GM12878 (cell line): ENCODE measurements at regions not wholly inside any gene's neighbourhood (a gene's known extent, or its start where the extent isn't known, plus 50 kb on each side); places are given as distances from the start of the nearest gene placed in this dataset.

Source experiments
- ATAC-seq: fragments of 200-7000 bp; cut with Tn5 transposase; 3 replicates; pipeline ENCODE4 v1.9.1; 2020; ENCODE audit warnings: mild to moderate bottlenecking, moderate library complexity
- BruUV-seq: library from RNA; stranded (reverse); fragments of 400-500 nt; replicated peaks from 2 replicates; lab custom pipeline; 2021; lab: Mats Ljungman, UMichigan
- CTCF ChIA-PET: fragments of 300-600 bp; sonication (Branson Sonifier 250); formaldehyde crosslinking; extraction: SDS; loops from one replicate; lab custom pipeline; 2021; ENCODE audit warnings: inconsistent platforms; lab: Yijun Ruan, JAX
- POLR2A ChIA-PET: fragments of 350-600 bp; formaldehyde crosslinking; extraction: SDS; loops from one replicate; lab custom pipeline; 2021; ENCODE audit warnings: inconsistent platforms; lab: Charles Lee
- RAD21 ChIA-PET: fragments of 300-600 bp; sonication (Branson Sonifier 250); formaldehyde crosslinking; loops from one replicate; lab custom pipeline; 2023; ENCODE audit warnings: antibody characterized with exemption; ENCODE audit not compliant: unreplicated experiment; lab: Charles Lee
- SMC1A ChIA-PET: fragments of 300-600 bp; sonication (Branson Sonifier 250); formaldehyde crosslinking; loops from one replicate; lab custom pipeline; 2023; ENCODE audit not compliant: unreplicated experiment, uncharacterized antibody; lab: Charles Lee
- DNase-seq: peaks from one replicate; pipeline ENCODE4 v3.0.0-alpha.2; 2011; ENCODE audit warnings: low read depth, low spot score
- FAIRE-seq: peaks from 3 replicates; lab custom pipeline; 2011; peaks lifted over from hg19 to GRCh38; lab: Jason Lieb, UNC
- H2AFZ ChIP-seq: 2 replicates; pipeline ENCODE4 v1.6.0; 2011; ENCODE audit warnings: low read depth, low read length, control low read depth; ENCODE audit not compliant: control insufficient read depth
- H3K27ac ChIP-seq: 2 replicates; pipeline ENCODE4 v1.5.1; 2011; ENCODE audit warnings: control low read depth; ENCODE audit not compliant: control insufficient read depth, insufficient read depth
- H3K27me3 ChIP-seq, 2 experiments: replicated peaks in 1 of 2; 2 replicates each; pipeline versions ENCODE4 v1.6.0 to v1.6.1; 2011; ENCODE audit warnings: low read length in 1 of 2; ENCODE audit not compliant: control insufficient read depth in 2 of 2, insufficient read depth in 2 of 2
- H3K36me3 ChIP-seq, 2 experiments: 2 replicates each; pipeline ENCODE4 v1.5.1; 2011; ENCODE audit warnings: low read length in 1 of 2; ENCODE audit not compliant: control insufficient read depth in 2 of 2, insufficient read depth in 2 of 2
- H3K4me1 ChIP-seq: 2 replicates; pipeline ENCODE4 v1.6.1; 2011; ENCODE audit warnings: mild to moderate bottlenecking, low read length, moderate library complexity, mixed read lengths; ENCODE audit not compliant: control insufficient read depth, insufficient read depth
- H3K4me2 ChIP-seq: 2 replicates; pipeline ENCODE4 v1.6.0; 2011; ENCODE audit warnings: control low read depth; ENCODE audit not compliant: control insufficient read depth, insufficient read depth
- H3K4me3 ChIP-seq: fragments of 200-600 bp; sonication (generic); 2 replicates; pipeline ENCODE4 v1.5.1; 2016
- H3K79me2 ChIP-seq: 2 replicates; pipeline ENCODE4 v1.6.0; 2011; ENCODE audit warnings: low read length; ENCODE audit not compliant: control insufficient read depth, insufficient read depth
- H3K9ac ChIP-seq: 2 replicates; pipeline ENCODE4 v1.8.0; 2011; ENCODE audit warnings: low read length, control low read depth, mixed read lengths; ENCODE audit not compliant: control insufficient read depth, insufficient read depth
- H3K9me3 ChIP-seq: replicated peaks from 3 replicates; pipeline ENCODE4 v1.5.1; 2011; ENCODE audit warnings: mild to moderate bottlenecking, low read length; ENCODE audit not compliant: control insufficient read depth, insufficient read depth
- H4K20me1 ChIP-seq: 2 replicates; pipeline ENCODE4 v1.6.0; 2011; ENCODE audit not compliant: control insufficient read depth, insufficient read depth
- CBX5 ChIP-seq: sonication (generic); IDR thresholded peaks from 2 replicates; pipeline ENCODE4 v1.6.1; 2016; ENCODE audit warnings: low read depth, moderate library complexity, mild to moderate bottlenecking, inconsistent platforms
- E2F8 ChIP-seq: fragments of 450-650 bp; IDR thresholded peaks from 2 replicates; pipeline ENCODE4 v1.6.1; 2018; ENCODE audit warnings: mild to moderate bottlenecking, low read depth, moderate library complexity; ENCODE audit not compliant: partially characterized antibody
- E4F1 ChIP-seq: fragments of 450-650 bp; IDR thresholded peaks from 2 replicates; pipeline ENCODE4 v1.6.1; 2018; ENCODE audit warnings: borderline replicate concordance, mild to moderate bottlenecking; ENCODE audit not compliant: partially characterized antibody
- EED ChIP-seq: sonication (generic); IDR thresholded peaks from 2 replicates; pipeline ENCODE4 v1.6.1; 2016; ENCODE audit warnings: antibody characterized with exemption, low read depth
- HCFC1 ChIP-seq: fragments of 150-350 bp; IDR thresholded peaks from 2 replicates; pipeline ENCODE4 v1.6.1; 2014; ENCODE audit warnings: low read length
- HDAC2 ChIP-seq: fragments of 200-600 bp; sonication (generic); IDR thresholded peaks from 2 replicates; pipeline ENCODE4 v1.6.1; 2017
- HDAC6 ChIP-seq: fragments of 200-600 bp; sonication (generic); IDR thresholded peaks from one replicate; pipeline ENCODE4 v1.8.0; 2017; ENCODE audit warnings: antibody characterized with exemption; ENCODE audit not compliant: unreplicated experiment
- JUND ChIP-seq: IDR thresholded peaks from 2 replicates; pipeline ENCODE4 v1.6.1; 2012; ENCODE audit warnings: low read depth, mild to moderate bottlenecking, low read length, improper control_type of control experiment, moderate library complexity
- MTA3 ChIP-seq: IDR thresholded peaks from 2 replicates; pipeline ENCODE4 v1.6.1; 2012; ENCODE audit warnings: low read length, inconsistent platforms, borderline replicate concordance
- NFXL1 ChIP-seq: fragments of 450-650 bp; IDR thresholded peaks from 2 replicates; pipeline ENCODE4 v1.6.1; 2017; ENCODE audit warnings: antibody characterized with exemption, mild to moderate bottlenecking, borderline replicate concordance
- NR2F1 ChIP-seq: fragments of 450-650 bp; conservative IDR thresholded peaks from 2 replicates; pipeline ENCODE4 v1.6.1; 2017; ENCODE audit warnings: mild to moderate bottlenecking
- POLR2AphosphoS2 ChIP-seq: IDR thresholded peaks from 2 replicates; pipeline ENCODE4 v1.6.1; 2011; ENCODE audit warnings: low read depth, mild to moderate bottlenecking, low read length, improper control_type of control experiment, moderate library complexity
- RAD21 ChIP-seq: IDR thresholded peaks from 2 replicates; pipeline ENCODE4 v1.6.1; 2011; ENCODE audit warnings: mild to moderate bottlenecking, low read depth, low read length, moderate library complexity; ENCODE audit not compliant: insufficient read depth
- RB1 ChIP-seq: fragments of 450-650 bp; formaldehyde crosslinking; IDR thresholded peaks from 2 replicates; pipeline ENCODE4 v1.6.1; 2017; ENCODE audit warnings: mild to moderate bottlenecking, borderline replicate concordance
- RFX5 ChIP-seq: IDR thresholded peaks from 2 replicates; pipeline ENCODE4 v1.6.1; 2011; ENCODE audit warnings: low read depth, low read length, improper control_type of control experiment
- SIN3A ChIP-seq: IDR thresholded peaks from 2 replicates; pipeline ENCODE4 v1.6.1; 2012; ENCODE audit warnings: low read depth, low read length, improper control_type of control experiment
- SMAD5 ChIP-seq: IDR thresholded peaks from 2 replicates; pipeline ENCODE4 v1.6.1; 2016; ENCODE audit warnings: antibody characterized with exemption, low read depth
- SMARCA5 ChIP-seq: fragments of 450-650 bp; IDR thresholded peaks from 2 replicates; pipeline ENCODE4 v1.6.1; 2017; ENCODE audit warnings: mild to moderate bottlenecking
- SREBF2 ChIP-seq: IDR thresholded peaks from 2 replicates; pipeline ENCODE4 v1.6.1; 2012; ENCODE audit warnings: mild to moderate bottlenecking, low read length
- WGBS: methylation state at CpG from one replicate; pipeline ENCODE4 v1.1.6; 2016; ENCODE audit warnings: low lambda C conversion rate; ENCODE audit not compliant: insufficient replicate concordance, insufficient coverage; ENCODE audit errors: missing lambda C conversion rate; 5-methylcytosine and 5-hydroxymethylcytosine counted together
- in situ Hi-C: fragments of 300-500 bp; cut with MboI; formaldehyde crosslinking; loops from 9 replicates; pipeline ENCODE4 v1.14.3; 2018; ENCODE audit warnings: mixed read lengths
- intact Hi-C: fragments of 100-400 bp; cut with micrococcal nuclease; formaldehyde crosslinking; loops from one replicate; pipeline ENCODE4 v1.14.2; 2022; ENCODE audit not compliant: unreplicated experiment
- TF ChIP-seq, protein P1 (sequence below): IDR thresholded peaks from 2 replicates; pipeline ENCODE4 v1.6.1; 2012; ENCODE audit warnings: low read depth, low read length, improper control_type of control experiment

- Histone ChIP-seq H2AFZ (no peak overlapping the region), H3K36me3 (no peaks in the 10 kb centered on the region), H3K27me3 (no peaks in the 10 kb centered on the region), H4K20me1 (no peaks in the 10 kb centered on the region), H3K79me2 (no peaks in the 10 kb centered on the region), H3K27ac (no peak overlapping the region), H3K9ac (no peak overlapping the region), H3K4me1 (no peaks in the 10 kb centered on the region), H3K9me3 (no peaks in the 10 kb centered on the region), H3K4me3 (no peak overlapping the region), H3K4me2 (no peak overlapping the region)
- intact Hi-C loops: no loop called here
- ATAC-seq (no peak), FAIRE-seq (no peak), DNase-seq (no peak)
- ChIA-PET POLR2A (no interaction called here), SMC1A (interaction anchor here (1.4 kb wide), 1 partner anchor 16 kb away, joined by 4 read pairs; no protein-coding TSS in a partner anchor), CTCF (no interaction called here), RAD21 (no interaction called here)
- whole genome bisulfite sequencing: 16% methylated on average over 5 of the region's 5 CpGs
- in situ Hi-C loops: no loop called here
- TF ChIP-seq SIN3A: no peak
- TF ChIP-seq RAD21: no peak
- TF ChIP-seq CBX5: no peak
- no peak for TF ChIP-seq HCFC1
- TF ChIP-seq E4F1: no peak
- no peak for TF ChIP-seq SMARCA5
- no peak for TF ChIP-seq SMAD5
- no peak for TF ChIP-seq NR2F1
- no peak for TF ChIP-seq POLR2AphosphoS2
- no peak for TF ChIP-seq RFX5
- no peak for TF ChIP-seq RB1
- no peak for TF ChIP-seq SREBF2
- TF ChIP-seq EED: no peak
- TF ChIP-seq, protein P1, sequence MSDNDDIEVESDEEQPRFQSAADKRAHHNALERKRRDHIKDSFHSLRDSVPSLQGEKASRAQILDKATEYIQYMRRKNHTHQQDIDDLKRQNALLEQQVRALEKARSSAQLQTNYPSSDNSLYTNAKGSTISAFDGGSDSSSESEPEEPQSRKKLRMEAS: no peak
- TF ChIP-seq E2F8: no peak
- TF ChIP-seq HDAC2: no peak
- TF ChIP-seq JUND: no peak
- no peak for TF ChIP-seq MTA3
- TF ChIP-seq NFXL1: no peak
- TF ChIP-seq HDAC6: no peak
- no TSS peak for BruUV-seq
Observed at GRCh38 chr6:165010556-165011535, 298.6 kb downstream of the C6orf118 start.
